Activated CD8-positive, alpha-beta T cell treated with anti-CD3 and anti-CD28 coated beads, Interleukin-2, amount 10 ng/mL, durations not matched to agents 7 days and 5 days (primary cell): ENCODE measurements at regions not wholly inside any gene's neighbourhood (a gene's known extent, or its start where the extent isn't known, plus 50 kb on each side); places are given as distances from the start of the nearest gene placed in this dataset.

Source experiments
- ATAC-seq: fragments of 150-1000 bp; cut with Tn5 transposase; one replicate; pipeline ENCODE4 v1.10.0; 2021; ENCODE audit warnings: moderate library complexity
- CTCF ChIA-PET: fragments of 350-600 bp; sonication (Branson Sonifier 250); formaldehyde crosslinking; loops from one replicate; lab custom pipeline; 2021; ENCODE audit warnings: antibody characterized with exemption; lab: Charles Lee
- POLR2A ChIA-PET: fragments of 350-600 bp; sonication (Branson Sonifier 250); formaldehyde crosslinking; loops from one replicate; lab custom pipeline; 2021; ENCODE audit warnings: antibody characterized with exemption; lab: Charles Lee
- DNase-seq: peaks from one replicate; pipeline ENCODE4 v3.0.0-alpha.2; 2020
- H3K27ac Mint-ChIP-seq: one replicate; pipeline ENCODE4 v1.8.0; 2021; ENCODE audit warnings: mild to moderate bottlenecking, mixed read lengths
- H3K27me3 Mint-ChIP-seq: one replicate; pipeline ENCODE4 v1.8.0; 2021; ENCODE audit warnings: low read depth, mixed read lengths
- H3K36me3 Mint-ChIP-seq: one replicate; pipeline ENCODE4 v1.8.0; 2021; ENCODE audit warnings: low read depth, mixed read lengths
- H3K4me1 Mint-ChIP-seq: one replicate; pipeline ENCODE4 v1.8.0; 2021; ENCODE audit warnings: low read depth, mixed read lengths
- H3K4me3 Mint-ChIP-seq: one replicate; pipeline ENCODE4 v1.8.0; 2021; ENCODE audit warnings: mild to moderate bottlenecking, mixed read lengths
- H3K9me3 Mint-ChIP-seq: one replicate; pipeline ENCODE4 v1.8.0; 2022; ENCODE audit warnings: mixed read lengths; ENCODE audit not compliant: insufficient read depth

- Mint-ChIP-seq H3K4me1 (peaks cover 14% of the 10 kb centered on the region), H3K36me3 (no peaks in the 10 kb centered on the region), H3K9me3 (no peaks in the 10 kb centered on the region), H3K27ac (no peak overlapping the region), H3K4me3 (no peak overlapping the region), H3K27me3 (no peaks in the 10 kb centered on the region)
- CTCF ChIA-PET: no interaction called here
- no peak for DNase-seq
- no peak for ATAC-seq
- POLR2A ChIA-PET: no interaction called here
Observed at GRCh38 chr1:60283690-60284089, 210.1 kb upstream of the C1orf87 start.

GRCh38 chr1:60281360-60281932, 207.9 kb upstream of the C1orf87 start:
- no peaks in the 10 kb centered on the region for H3K9me3 Mint-ChIP-seq
- peak; percentile 68 for ATAC-seq
- no peaks in the 10 kb centered on the region for H3K27me3 Mint-ChIP-seq
- CTCF ChIA-PET: interaction anchor here (0.9 to 1.7 kb wide), 7 partner anchors 9 to 761 kb away, joined by 3 to 5 read pairs (median 3); no protein-coding TSS in a partner anchor
- no peak overlapping the region for H3K4me3 Mint-ChIP-seq
- H3K4me1 Mint-ChIP-seq: peaks cover 14% of the 10 kb centered on the region
- H3K27ac Mint-ChIP-seq: no peak overlapping the region
- POLR2A ChIA-PET: no interaction called here
- no peaks in the 10 kb centered on the region for H3K36me3 Mint-ChIP-seq
- DNase-seq: peak; percentile 40

- H3K27ac Mint-ChIP-seq: no peak overlapping the region
- no peaks in the 10 kb centered on the region for H3K36me3 Mint-ChIP-seq
- DNase-seq: no peak
- POLR2A ChIA-PET: interaction anchor here (0.6 kb wide), 1 partner anchor 12 kb away, joined by 3 read pairs; no protein-coding TSS in a partner anchor
- H3K27me3 Mint-ChIP-seq: no peaks in the 10 kb centered on the region
- CTCF ChIA-PET: interaction anchor here (1.0 to 1.7 kb wide), 5 partner anchors 10 to 762 kb away, joined by 3 to 5 read pairs (median 3); no protein-coding TSS in a partner anchor
- ATAC-seq: no peak
- peaks cover 14% of the 10 kb centered on the region for H3K4me1 Mint-ChIP-seq
- H3K9me3 Mint-ChIP-seq: no peaks in the 10 kb centered on the region
- no peak overlapping the region for H3K4me3 Mint-ChIP-seq
Observed at GRCh38 chr1:60280819-60281218, 207.2 kb upstream of the C1orf87 start.

GRCh38 chr1:60280256-60280655, 206.7 kb upstream of the C1orf87 start:
- Mint-ChIP-seq H3K27ac (no peak overlapping the region), H3K27me3 (no peaks in the 10 kb centered on the region), H3K36me3 (no peaks in the 10 kb centered on the region), H3K9me3 (no peaks in the 10 kb centered on the region), H3K4me3 (no peak overlapping the region), H3K4me1 (peaks cover 14% of the 10 kb centered on the region)
- ChIA-PET CTCF (interaction anchor here (1.0 to 1.7 kb wide), 2 partner anchors 10 to 12 kb away, joined by 3 read pairs; no protein-coding TSS in a partner anchor), POLR2A (interaction anchor here (0.6 kb wide), 1 partner anchor 11 kb away, joined by 3 read pairs; no protein-coding TSS in a partner anchor)
- ATAC-seq: no peak
- DNase-seq: no peak

GRCh38 chr1:60279798-60280197, 206.2 kb upstream of the C1orf87 start:
- Mint-ChIP-seq H3K27ac (no peak overlapping the region), H3K27me3 (no peaks in the 10 kb centered on the region), H3K4me3 (no peak overlapping the region), H3K9me3 (no peaks in the 10 kb centered on the region), H3K36me3 (no peaks in the 10 kb centered on the region), H3K4me1 (peaks cover 14% of the 10 kb centered on the region)
- ChIA-PET CTCF (no interaction called here), POLR2A (no interaction called here)
- no peak for DNase-seq
- no peak for ATAC-seq

GRCh38 chr1:60277269-60277668, 203.7 kb upstream of the C1orf87 start:
- no peak overlapping the region for H3K4me3 Mint-ChIP-seq
- ATAC-seq (no peak), DNase-seq (no peak)
- ChIA-PET POLR2A (no interaction called here), CTCF (interaction anchor here (1.7 kb wide), 1 partner anchor 488 kb away, joined by 3 read pairs; no protein-coding TSS in a partner anchor)
- H3K27me3 Mint-ChIP-seq: no peaks in the 10 kb centered on the region
- no peak overlapping the region for H3K27ac Mint-ChIP-seq
- H3K9me3 Mint-ChIP-seq: no peaks in the 10 kb centered on the region
- no peaks in the 10 kb centered on the region for H3K36me3 Mint-ChIP-seq
- H3K4me1 Mint-ChIP-seq: peaks cover 14% of the 10 kb centered on the region

- CTCF ChIA-PET: no interaction called here
- Mint-ChIP-seq H3K27me3 (no peaks in the 10 kb centered on the region), H3K27ac (no peak overlapping the region), H3K9me3 (no peaks in the 10 kb centered on the region), H3K4me3 (no peak overlapping the region), H3K36me3 (no peaks in the 10 kb centered on the region), H3K4me1 (no peaks in the 10 kb centered on the region)
- DNase-seq (no peak), ATAC-seq (no peak)
- POLR2A ChIA-PET: no interaction called here
Observed at GRCh38 chr1:60274422-60275290, 201.1 kb upstream of the C1orf87 start.

GRCh38 chr1:60273185-60273584, 199.6 kb upstream of the C1orf87 start:
- Mint-ChIP-seq H3K4me1 (no peaks in the 10 kb centered on the region), H3K9me3 (peaks cover 3% of the 10 kb centered on the region), H3K27me3 (no peaks in the 10 kb centered on the region), H3K27ac (no peak overlapping the region), H3K36me3 (no peaks in the 10 kb centered on the region), H3K4me3 (no peak overlapping the region)
- no peak for DNase-seq
- ChIA-PET POLR2A (interaction anchor here (0.8 kb wide), 1 partner anchor 11 kb away, joined by 3 read pairs; no protein-coding TSS in a partner anchor), CTCF (no interaction called here)
- ATAC-seq: no peak

GRCh38 chr1:60271041-60271440, 197.5 kb upstream of the C1orf87 start:
- Mint-ChIP-seq H3K27ac (no peak overlapping the region), H3K36me3 (no peaks in the 10 kb centered on the region), H3K4me1 (no peaks in the 10 kb centered on the region), H3K27me3 (no peaks in the 10 kb centered on the region), H3K9me3 (peaks cover 3% of the 10 kb centered on the region), H3K4me3 (no peak overlapping the region)
- DNase-seq (no peak), ATAC-seq (no peak)
- CTCF ChIA-PET: no interaction called here
- POLR2A ChIA-PET: no interaction called here

- ATAC-seq: no peak
- ChIA-PET CTCF (no interaction called here), POLR2A (no interaction called here)
- no peak for DNase-seq
- no peaks in the 10 kb centered on the region for H3K4me1 Mint-ChIP-seq
- H3K36me3 Mint-ChIP-seq: no peaks in the 10 kb centered on the region
- H3K27ac Mint-ChIP-seq: no peak overlapping the region
- H3K4me3 Mint-ChIP-seq: no peak overlapping the region
- H3K27me3 Mint-ChIP-seq: no peaks in the 10 kb centered on the region
- H3K9me3 Mint-ChIP-seq: peaks cover 3% of the 10 kb centered on the region
Observed at GRCh38 chr1:60268451-60268850, 194.9 kb upstream of the C1orf87 start.

- Mint-ChIP-seq H3K4me3 (no peak overlapping the region), H3K27me3 (no peaks in the 10 kb centered on the region), H3K36me3 (no peaks in the 10 kb centered on the region), H3K27ac (no peak overlapping the region), H3K4me1 (no peaks in the 10 kb centered on the region), H3K9me3 (peaks cover 3% of the 10 kb centered on the region)
- ATAC-seq: no peak
- POLR2A ChIA-PET: no interaction called here
- CTCF ChIA-PET: no interaction called here
- no peak for DNase-seq
Observed at GRCh38 chr1:60265560-60266535, 192.3 kb upstream of the C1orf87 start.
